SK-N-SH (cell line): ENCODE measurements at regions not wholly inside any gene's neighbourhood (a gene's known extent, or its start where the extent isn't known, plus 50 kb on each side); places are given as distances from the start of the nearest gene placed in this dataset.

Experiments
- EP300 ChIP-seq, 2 experiments: IDR thresholded peaks; 2 replicates each; pipeline versions ENCODE4 v1.4.0 to v1.6.1; 2012; ENCODE audit warnings: borderline replicate concordance in 1 of 2, low read depth in 1 of 2, low read length in 1 of 2
- EZH2phosphoT487 ChIP-seq: fragments of 200-600 bp; sonication (generic); IDR thresholded peaks from 2 replicates; pipeline ENCODE4 v1.6.1; 2017; ENCODE audit warnings: low read depth, mixed run types, mild to moderate bottlenecking, antibody characterized with exemption, moderate library complexity, borderline replicate concordance
- FOSL2 ChIP-seq: IDR thresholded peaks from 2 replicates; pipeline ENCODE4 v1.4.0; 2012; ENCODE audit warnings: low read depth, mild to moderate bottlenecking, moderate library complexity, borderline replicate concordance
- MXI1 ChIP-seq: IDR thresholded peaks from 2 replicates; pipeline ENCODE4 v1.6.1; 2012; ENCODE audit warnings: mild to moderate bottlenecking, low read depth, low read length, improper control_type of control experiment
- NFIC ChIP-seq: IDR thresholded peaks from 2 replicates; pipeline ENCODE4 v1.4.0; 2012; ENCODE audit warnings: borderline replicate concordance
- POLR2AphosphoS5 ChIP-seq: IDR thresholded peaks from 2 replicates; pipeline ENCODE4 v1.6.1; 2012; ENCODE audit warnings: low read depth, low read length
- RCOR1 ChIP-seq: fragments of 150-350 bp; IDR thresholded peaks from 2 replicates; pipeline ENCODE4 v1.6.1; 2017; ENCODE audit warnings: antibody characterized with exemption, low read length
- RFX5 ChIP-seq: IDR thresholded peaks from 2 replicates; pipeline ENCODE4 v1.6.1; 2012; ENCODE audit warnings: mild to moderate bottlenecking, improper control_type of control experiment, low read length
- SIN3A ChIP-seq: IDR thresholded peaks from 2 replicates; pipeline ENCODE4 v1.6.1; 2012; ENCODE audit warnings: low read depth, mild to moderate bottlenecking, low read length, moderate library complexity, borderline replicate concordance
- SMC3 ChIP-seq: IDR thresholded peaks from 2 replicates; pipeline ENCODE4 v1.6.1; 2012; ENCODE audit warnings: low read depth, low read length, improper control_type of control experiment
- TF ChIP-seq, protein P1 (sequence below): fragments of 200-600 bp; sonication (generic); IDR thresholded peaks from 2 replicates; pipeline ENCODE4 v1.6.1; 2017; ENCODE audit warnings: antibody characterized with exemption, mild to moderate bottlenecking, moderate library complexity

DNA sequence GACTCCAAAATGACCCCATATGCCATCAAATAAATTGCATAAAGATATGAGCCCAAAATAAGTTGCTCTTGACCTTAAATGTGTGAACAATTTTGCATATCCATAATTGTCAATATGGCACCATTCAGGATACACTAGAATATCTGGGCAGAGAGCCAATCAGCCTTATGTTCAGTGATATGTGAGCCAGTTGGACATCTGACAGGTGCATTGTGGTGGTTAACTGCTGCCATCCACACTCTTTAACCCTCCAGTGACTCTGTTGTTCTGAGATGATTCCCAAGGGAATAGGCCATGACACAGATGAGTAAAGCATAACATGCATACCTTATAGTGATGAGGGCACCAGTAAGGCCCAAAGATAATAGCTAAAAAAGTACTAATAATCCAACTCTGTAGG, 500.1 kb downstream of the PCDH18 start:
- TF ChIP-seq EP300 (IDR thresholded peaks at IDR 0.05; ENCODE audit: borderline replicate concordance in 1 of 2, low read depth in 1 of 2, low read length in 1 of 2), result no peak
- TF ChIP-seq MXI1, result no peak
- TF ChIP-seq NFIC, result no peak
- TF ChIP-seq, protein P1, sequence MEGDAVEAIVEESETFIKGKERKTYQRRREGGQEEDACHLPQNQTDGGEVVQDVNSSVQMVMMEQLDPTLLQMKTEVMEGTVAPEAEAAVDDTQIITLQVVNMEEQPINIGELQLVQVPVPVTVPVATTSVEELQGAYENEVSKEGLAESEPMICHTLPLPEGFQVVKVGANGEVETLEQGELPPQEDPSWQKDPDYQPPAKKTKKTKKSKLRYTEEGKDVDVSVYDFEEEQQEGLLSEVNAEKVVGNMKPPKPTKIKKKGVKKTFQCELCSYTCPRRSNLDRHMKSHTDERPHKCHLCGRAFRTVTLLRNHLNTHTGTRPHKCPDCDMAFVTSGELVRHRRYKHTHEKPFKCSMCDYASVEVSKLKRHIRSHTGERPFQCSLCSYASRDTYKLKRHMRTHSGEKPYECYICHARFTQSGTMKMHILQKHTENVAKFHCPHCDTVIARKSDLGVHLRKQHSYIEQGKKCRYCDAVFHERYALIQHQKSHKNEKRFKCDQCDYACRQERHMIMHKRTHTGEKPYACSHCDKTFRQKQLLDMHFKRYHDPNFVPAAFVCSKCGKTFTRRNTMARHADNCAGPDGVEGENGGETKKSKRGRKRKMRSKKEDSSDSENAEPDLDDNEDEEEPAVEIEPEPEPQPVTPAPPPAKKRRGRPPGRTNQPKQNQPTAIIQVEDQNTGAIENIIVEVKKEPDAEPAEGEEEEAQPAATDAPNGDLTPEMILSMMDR, result no peak
- no peak for TF ChIP-seq EZH2phosphoT487
- TF ChIP-seq RCOR1, result no peak
- no peak for TF ChIP-seq POLR2AphosphoS5
- no peak for TF ChIP-seq RFX5
- TF ChIP-seq SMC3, result no peak
- no peak for TF ChIP-seq SIN3A
- no peak for TF ChIP-seq FOSL2
